ENCODE measurements at regions not wholly inside any gene's neighbourhood (a gene's known extent, or its start where the extent isn't known, plus 50 kb on each side); places are given as distances from the start of the nearest gene placed in this dataset.

DNA sequence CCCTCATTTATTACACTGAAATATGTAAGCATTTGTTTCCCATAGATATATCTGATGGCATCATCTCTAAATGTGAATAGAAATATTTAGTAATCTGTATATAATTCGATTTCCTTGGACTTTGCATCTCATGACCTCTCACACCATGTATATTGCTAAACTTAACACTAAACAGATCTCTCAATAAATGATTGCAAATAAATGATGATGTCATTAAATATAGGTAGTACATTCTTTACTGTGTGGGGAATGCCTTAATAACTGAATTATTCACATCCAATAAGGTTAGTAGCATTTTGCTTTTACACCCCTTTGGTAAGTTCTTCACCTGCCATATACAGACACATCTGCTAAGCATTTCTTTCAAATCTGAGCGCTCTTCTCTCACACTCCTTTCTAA is 340.5 kb downstream of the FSCB start:
- Histone ChIP-seq H3K4me1 (no peaks in the 10 kb centered on the region), H3K36me3 (no peaks in the 10 kb centered on the region), H3K9me3 (no peaks in the 10 kb centered on the region), H3K27ac (no peak overlapping the region), H3K27me3 (no peaks in the 10 kb centered on the region), H3K4me3 (no peak overlapping the region)
- TF ChIP-seq, protein P1, sequence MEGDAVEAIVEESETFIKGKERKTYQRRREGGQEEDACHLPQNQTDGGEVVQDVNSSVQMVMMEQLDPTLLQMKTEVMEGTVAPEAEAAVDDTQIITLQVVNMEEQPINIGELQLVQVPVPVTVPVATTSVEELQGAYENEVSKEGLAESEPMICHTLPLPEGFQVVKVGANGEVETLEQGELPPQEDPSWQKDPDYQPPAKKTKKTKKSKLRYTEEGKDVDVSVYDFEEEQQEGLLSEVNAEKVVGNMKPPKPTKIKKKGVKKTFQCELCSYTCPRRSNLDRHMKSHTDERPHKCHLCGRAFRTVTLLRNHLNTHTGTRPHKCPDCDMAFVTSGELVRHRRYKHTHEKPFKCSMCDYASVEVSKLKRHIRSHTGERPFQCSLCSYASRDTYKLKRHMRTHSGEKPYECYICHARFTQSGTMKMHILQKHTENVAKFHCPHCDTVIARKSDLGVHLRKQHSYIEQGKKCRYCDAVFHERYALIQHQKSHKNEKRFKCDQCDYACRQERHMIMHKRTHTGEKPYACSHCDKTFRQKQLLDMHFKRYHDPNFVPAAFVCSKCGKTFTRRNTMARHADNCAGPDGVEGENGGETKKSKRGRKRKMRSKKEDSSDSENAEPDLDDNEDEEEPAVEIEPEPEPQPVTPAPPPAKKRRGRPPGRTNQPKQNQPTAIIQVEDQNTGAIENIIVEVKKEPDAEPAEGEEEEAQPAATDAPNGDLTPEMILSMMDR (IDR thresholded peaks at IDR 0.05) = no peak
- no peak for TF ChIP-seq POLR2A (IDR thresholded peaks at IDR 0.05)
- no peak for DNase-seq

DNA sequence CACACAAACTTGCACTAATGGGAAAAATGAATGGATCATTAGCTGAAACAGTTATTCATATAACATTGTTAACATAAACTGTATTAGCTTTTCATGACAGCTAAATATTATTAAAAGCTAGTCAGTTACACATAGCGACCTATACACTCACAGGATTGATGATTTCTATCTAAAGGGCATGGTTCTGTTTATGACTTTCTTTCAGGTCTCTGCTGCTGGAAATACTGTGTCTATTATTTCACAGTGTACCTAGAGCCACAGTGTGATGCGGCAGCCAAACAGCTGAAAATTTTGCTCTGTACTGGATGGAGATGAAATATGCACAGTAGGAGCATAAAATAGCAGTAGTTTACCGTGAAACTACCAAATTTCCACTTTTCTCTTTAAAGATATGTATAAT is 341.1 kb downstream of the FSCB start:
- no peaks in the 10 kb centered on the region for H3K27me3 ChIP-seq
- H3K36me3 ChIP-seq = no peaks in the 10 kb centered on the region
- H3K9me3 ChIP-seq = no peaks in the 10 kb centered on the region
- no peak for DNase-seq
- no peak overlapping the region for H3K27ac ChIP-seq
- no peak overlapping the region for H3K4me3 ChIP-seq
- TF ChIP-seq, protein P1 (IDR thresholded peaks at IDR 0.05) = no peak
- no peaks in the 10 kb centered on the region for H3K4me1 ChIP-seq

DNA sequence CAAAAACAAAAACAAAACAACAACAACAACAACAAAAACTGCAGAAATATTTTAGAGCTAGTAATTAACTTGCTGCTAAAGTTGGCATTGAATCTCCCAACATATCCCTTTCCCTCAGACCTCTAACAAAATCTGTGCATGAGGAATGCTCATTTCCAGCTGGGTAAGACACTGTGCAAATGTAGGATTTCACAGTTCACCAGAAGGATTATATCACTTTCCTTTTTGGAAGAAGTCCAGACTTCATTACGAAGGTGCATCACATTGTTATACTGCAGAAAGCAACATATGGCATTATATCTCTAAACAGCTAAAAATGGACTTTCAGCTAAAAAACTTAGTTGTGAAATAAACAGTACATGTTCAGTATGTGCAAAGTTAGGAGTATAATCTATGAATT is 341.8 kb downstream of the FSCB start:
- no peaks in the 10 kb centered on the region for H3K9me3 ChIP-seq
- H3K27ac ChIP-seq = no peak overlapping the region
- H3K4me3 ChIP-seq = no peak overlapping the region
- TF ChIP-seq, protein P1 (IDR thresholded peaks at IDR 0.05) = no peak
- TF ChIP-seq POLR2A (IDR thresholded peaks at IDR 0.05) = no peak
- no peaks in the 10 kb centered on the region for H3K4me1 ChIP-seq
- no peak for DNase-seq
- H3K27me3 ChIP-seq = no peaks in the 10 kb centered on the region
- H3K36me3 ChIP-seq = no peaks in the 10 kb centered on the region

DNA sequence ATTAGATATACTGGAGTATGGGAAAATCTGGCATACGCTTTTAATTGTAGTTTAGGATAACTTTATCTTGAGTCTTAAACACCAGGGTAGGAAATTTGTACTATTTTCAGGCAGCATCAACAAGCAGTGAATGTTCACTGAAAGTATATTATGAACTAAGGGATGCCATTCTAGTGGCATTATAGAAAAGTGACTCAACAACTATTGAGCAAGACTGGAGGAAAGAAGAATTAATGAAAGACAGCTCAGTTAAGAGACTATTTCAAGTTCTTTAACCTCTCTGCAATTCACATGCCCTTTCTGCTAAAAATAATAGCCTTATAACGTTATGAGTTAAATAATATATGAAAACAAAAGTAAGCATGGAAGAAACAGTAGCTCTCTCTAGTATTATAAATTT is 343.1 kb downstream of the FSCB start:
- no peaks in the 10 kb centered on the region for H3K9me3 ChIP-seq
- no peak overlapping the region for H3K27ac ChIP-seq
- no peaks in the 10 kb centered on the region for H3K27me3 ChIP-seq
- TF ChIP-seq, protein P1 (IDR thresholded peaks at IDR 0.05) = no peak
- no peak for TF ChIP-seq POLR2A (IDR thresholded peaks at IDR 0.05)
- H3K4me3 ChIP-seq = no peak overlapping the region
- DNase-seq = no peak
- H3K4me1 ChIP-seq = no peaks in the 10 kb centered on the region
- no peaks in the 10 kb centered on the region for H3K36me3 ChIP-seq

DNA sequence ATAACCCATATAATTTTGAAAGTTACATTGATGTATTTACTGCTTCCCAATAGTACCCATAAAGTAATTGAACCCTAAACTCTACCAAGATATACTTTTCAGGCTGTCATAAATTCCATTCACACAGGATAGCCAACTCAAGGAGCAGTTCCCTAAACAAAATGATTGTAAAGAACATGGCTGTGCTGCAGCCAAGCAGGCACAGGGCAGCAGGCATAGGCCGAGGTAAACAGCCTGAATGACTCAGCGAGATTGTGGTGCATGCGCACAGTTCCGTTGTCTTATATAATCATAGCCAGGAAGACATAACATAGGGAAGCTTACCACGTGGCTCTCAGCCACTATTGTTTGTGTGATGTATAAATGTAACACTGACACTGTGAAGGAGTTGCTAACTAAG is 344.9 kb downstream of the FSCB start:
- Histone ChIP-seq H3K27ac (peak overlapping the region in 1 of 4 donors; percentile 57), H3K36me3 (no peaks in the 10 kb centered on the region), H3K4me3 (no peak overlapping the region), H3K27me3 (no peaks in the 10 kb centered on the region), H3K9me3 (no peaks in the 10 kb centered on the region), H3K4me1 (no peaks in the 10 kb centered on the region)
- DNase-seq = peak in 2 of 3 donors; percentile 67 to 82
- TF ChIP-seq POLR2A (IDR thresholded peaks at IDR 0.05) = no peak
- TF ChIP-seq, protein P1 (IDR thresholded peaks at IDR 0.05) = no peak

DNA sequence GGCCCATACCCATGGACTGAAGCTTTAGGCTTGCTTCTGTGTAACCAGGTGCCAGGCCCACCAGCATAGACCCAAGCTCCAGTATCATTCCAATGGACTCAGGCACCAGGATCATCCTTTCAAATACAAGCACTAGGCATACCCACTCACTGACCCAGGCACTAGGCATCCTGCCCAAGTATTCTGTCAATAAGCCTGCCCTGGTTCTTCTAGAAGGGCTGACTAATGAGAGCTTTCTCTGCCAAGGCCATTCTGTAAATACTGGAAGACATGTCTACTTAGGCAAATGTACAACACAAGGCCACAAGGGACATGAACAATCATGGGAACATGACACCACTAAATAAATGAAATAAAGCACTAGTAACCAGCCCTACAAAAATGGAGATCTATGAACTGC is 352.2 kb downstream of the FSCB start:
- Histone ChIP-seq H3K27me3 (no peaks in the 10 kb centered on the region), H3K4me3 (no peak overlapping the region), H3K9me3 (no peaks in the 10 kb centered on the region), H3K36me3 (no peaks in the 10 kb centered on the region), H3K4me1 (no peaks in the 10 kb centered on the region), H3K27ac (no peak overlapping the region)
- TF ChIP-seq POLR2A (IDR thresholded peaks at IDR 0.05) = no peak
- TF ChIP-seq, protein P1 (IDR thresholded peaks at IDR 0.05) = no peak
- DNase-seq = no peak
